Tibial artery (tissue), 4 donors: ENCODE measurements at regions not wholly inside any gene's neighbourhood (a gene's known extent, or its start where the extent isn't known, plus 50 kb on each side); places are given as distances from the start of the nearest gene placed in this dataset.

Source experiments
- DNase-seq, 2 donors: peaks; one replicate each; pipeline ENCODE4 v3.0.0-alpha.2; 2019
- H3K27ac ChIP-seq, 2 donors: fragments of 200-600 bp; sonication (generic) in 1 of 2; 1 replicate in 1 of 2; 2 replicates in 1 of 2; pipeline ENCODE4 v1.5.1; 2018 to 2019; ENCODE audit warnings: mild to moderate bottlenecking in 1 of 2
- H3K27me3 ChIP-seq, 2 donors: fragments of 200-600 bp; sonication (generic) in 1 of 2; one replicate each; pipeline versions ENCODE4 v1.5.1 to v1.6.0; 2016 to 2019
- H3K36me3 ChIP-seq, 3 donors: fragments of 200-600 bp; sonication (generic) in 2 of 3; one replicate each; pipeline ENCODE4 v1.5.1; 2016 to 2019; ENCODE audit warnings: mild to moderate bottlenecking in 2 of 3
- H3K4me1 ChIP-seq, 4 donors: fragments of 200-600 bp; sonication (generic) in 2 of 4; 1 replicate in 3 of 4; 2 replicates in 1 of 4; pipeline ENCODE4 v1.5.1; 2016 to 2019
- H3K4me3 ChIP-seq, 2 donors: fragments of 200-600 bp; sonication (generic) in 1 of 2; 1 replicate in 1 of 2; 2 replicates in 1 of 2; pipeline ENCODE4 v1.5.1; 2018 to 2019; ENCODE audit warnings: mild to moderate bottlenecking in 2 of 2
- H3K9me3 ChIP-seq, 3 donors: fragments of 200-600 bp; sonication (generic) in 1 of 3; one replicate each; pipeline ENCODE4 v1.5.1; 2016 to 2019
- CTCF ChIP-seq, 2 experiments: fragments of 200-600 bp in 1 of 2; fragments of 450-650 bp in 1 of 2; IDR thresholded peaks; one replicate each; pipeline ENCODE4 v1.5.1; 2017 to 2019; ENCODE audit warnings: antibody characterized with exemption in 2 of 2, mild to moderate bottlenecking in 1 of 2, moderate library complexity in 1 of 2
- intact Hi-C: fragments of 100-400 bp; cut with DNase I; formaldehyde crosslinking; loops from one replicate; pipeline ENCODE4 v1.15.0; 2023; ENCODE audit warnings: low total_unique reads

DNA sequence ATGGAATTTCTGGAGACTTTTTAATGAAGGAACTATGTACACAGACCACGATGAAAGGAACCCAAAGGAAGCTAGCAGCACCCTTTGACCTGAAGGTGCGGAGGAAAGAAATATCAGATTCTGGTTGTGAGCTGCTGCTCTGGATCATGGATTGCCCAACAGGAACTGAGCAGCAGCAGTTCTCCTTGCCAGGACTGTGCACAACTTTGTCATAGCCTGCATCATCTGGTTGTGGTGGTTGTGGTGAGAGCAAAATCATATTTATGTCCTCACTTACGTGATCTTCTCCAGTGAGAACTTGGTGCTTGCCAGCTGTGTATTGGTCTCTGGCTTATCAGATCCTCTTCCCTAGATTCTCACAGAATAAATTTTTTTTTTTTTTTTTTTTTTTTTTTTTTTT, 70.7 kb upstream of the LPAR1 start:
- intact Hi-C loops: no loop called here
- H3K4me3 ChIP-seq: no peak overlapping the region
- H3K9me3 ChIP-seq: no peaks in the 10 kb centered on the region

GRCh38 chr9:111107141-111107540, 68.9 kb upstream of the LPAR1 start:
- no peak for TF ChIP-seq CTCF (IDR thresholded peaks at IDR 0.05)
- Histone ChIP-seq H3K27me3 (no peaks in the 10 kb centered on the region), H3K4me1 (no peaks in the 10 kb centered on the region), H3K9me3 (no peaks in the 10 kb centered on the region), H3K27ac (no peak overlapping the region), H3K36me3 (no peaks in the 10 kb centered on the region), H3K4me3 (no peak overlapping the region)
- no peak for DNase-seq
- intact Hi-C loops: no loop called here

More for the DNA sequence above, 70.7 kb upstream of the LPAR1 start:
- H3K27me3 ChIP-seq: no peaks in the 10 kb centered on the region
- DNase-seq: no peak
- H3K27ac ChIP-seq: no peak overlapping the region
- TF ChIP-seq CTCF (IDR thresholded peaks at IDR 0.05): no peak
- H3K36me3 ChIP-seq: no peaks in the 10 kb centered on the region
- H3K4me1 ChIP-seq: no peaks in the 10 kb centered on the region

DNA sequence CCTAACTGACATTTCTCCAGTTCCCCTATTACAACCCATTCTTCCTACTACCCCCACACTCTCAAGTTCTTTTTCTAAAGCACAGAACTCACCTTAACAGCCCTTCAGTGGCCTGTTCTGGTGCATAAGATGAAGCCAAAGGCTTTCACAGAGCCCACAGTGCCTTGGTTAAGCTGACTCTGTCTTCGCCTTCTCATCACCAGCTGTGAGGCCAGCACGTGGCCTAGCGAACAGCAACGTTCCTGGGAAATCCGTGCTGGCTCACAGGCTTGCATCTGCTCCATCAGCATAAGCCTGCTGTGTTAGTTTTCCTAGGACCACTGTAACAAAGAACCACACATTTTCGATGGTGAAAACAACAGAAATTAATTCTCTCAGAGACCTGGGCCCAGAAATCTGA, 67.9 kb upstream of the LPAR1 start:
- H3K4me3 ChIP-seq: no peak overlapping the region
- intact Hi-C loops: no loop called here
- TF ChIP-seq CTCF (IDR thresholded peaks at IDR 0.05): no peak
- H3K4me1 ChIP-seq: no peaks in the 10 kb centered on the region
- H3K27me3 ChIP-seq: no peaks in the 10 kb centered on the region
- no peaks in the 10 kb centered on the region for H3K9me3 ChIP-seq
- no peaks in the 10 kb centered on the region for H3K36me3 ChIP-seq
- no peak for DNase-seq
- H3K27ac ChIP-seq: no peak overlapping the region

DNA sequence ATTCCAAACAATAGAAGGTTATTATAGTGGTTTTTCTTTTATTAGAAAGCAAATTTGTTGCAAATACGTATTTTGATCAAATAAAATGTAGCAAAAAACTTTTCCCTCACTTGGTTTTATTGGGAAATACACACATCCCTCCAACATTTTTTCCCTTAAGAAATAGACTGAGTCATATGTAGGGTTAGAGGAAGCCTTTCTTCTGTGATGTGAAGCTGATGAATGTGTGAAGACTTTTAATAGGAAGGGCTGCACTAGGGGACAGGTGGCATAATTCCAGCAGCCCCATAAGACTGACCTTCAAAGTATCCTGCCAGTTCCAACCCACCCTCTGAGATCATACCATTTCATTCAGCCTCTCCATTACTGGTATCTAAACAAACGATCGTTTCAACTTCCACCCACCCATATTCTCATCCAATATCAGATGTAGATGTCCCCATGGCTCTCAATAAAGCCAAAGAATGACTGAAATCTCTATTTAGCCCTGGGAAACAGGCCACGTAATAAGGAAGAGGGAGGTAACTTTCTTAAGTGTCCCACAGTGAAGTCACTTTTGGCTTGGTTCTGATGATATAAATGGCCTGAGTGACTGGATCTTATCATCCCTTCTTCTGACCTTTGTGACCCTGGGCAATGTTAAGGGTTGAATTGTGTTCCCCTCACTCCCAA, 64.7 kb upstream of the LPAR1 start:
- Histone ChIP-seq H3K27me3 (no peaks in the 10 kb centered on the region), H3K36me3 (no peaks in the 10 kb centered on the region), H3K4me3 (no peak overlapping the region), H3K9me3 (no peaks in the 10 kb centered on the region), H3K27ac (no peak overlapping the region), H3K4me1 (no peaks in the 10 kb centered on the region)
- DNase-seq: no peak
- TF ChIP-seq CTCF (IDR thresholded peaks at IDR 0.05): no peak
- intact Hi-C loops: no loop called here

DNA sequence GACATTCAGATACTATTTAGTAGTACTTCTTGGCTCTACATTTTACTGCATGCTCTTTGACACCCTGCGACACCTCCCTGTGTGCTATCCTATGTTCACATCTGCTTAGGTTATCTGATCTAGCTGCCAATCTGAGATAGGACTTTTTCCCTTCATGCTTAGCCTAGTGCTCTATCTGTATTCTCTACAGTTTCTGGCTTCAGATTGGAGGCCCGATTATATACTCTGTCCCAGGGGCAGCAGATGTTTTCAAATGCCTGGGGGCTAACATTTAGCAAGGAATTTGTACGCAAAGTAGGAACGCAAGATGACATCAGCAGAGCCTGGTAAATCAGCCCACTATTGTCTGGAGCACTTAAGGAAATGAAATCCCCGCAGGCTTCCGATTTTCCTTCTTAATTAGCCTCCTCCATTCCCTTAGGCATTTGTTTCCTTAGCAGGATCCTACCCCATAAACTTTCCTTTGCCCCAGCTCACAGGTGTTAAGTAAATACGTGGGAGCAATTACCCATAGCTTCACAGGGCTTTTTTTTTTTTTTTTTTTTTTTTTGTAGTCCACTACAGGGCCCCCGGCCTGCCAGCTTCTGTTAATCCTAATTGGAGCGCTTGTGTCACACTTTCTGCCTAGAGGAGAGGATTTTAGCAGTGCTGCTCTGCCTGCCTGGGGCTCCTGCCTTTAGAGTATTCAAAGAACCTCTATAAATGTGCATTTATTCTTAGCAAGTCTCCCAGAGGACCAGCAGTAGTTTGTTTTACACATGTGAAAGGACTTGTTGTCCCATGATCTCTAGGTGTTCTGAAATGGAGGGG, 61.1 kb upstream of the LPAR1 start:
- Histone ChIP-seq H3K36me3 (no peaks in the 10 kb centered on the region), H3K9me3 (no peaks in the 10 kb centered on the region), H3K4me1 (peaks cover 0 to 13% (median 4%) of the 10 kb centered on the region in 4 donors), H3K27me3 (no peaks in the 10 kb centered on the region), H3K4me3 (no peak overlapping the region), H3K27ac (no peak overlapping the region)
- TF ChIP-seq CTCF (IDR thresholded peaks at IDR 0.05): no peak
- DNase-seq: no peak
- intact Hi-C loops: no loop called here
